Stimulated activated CD8-positive, alpha-beta memory T cell treated with anti-CD3 and anti-CD28 coated beads, Interleukin-7, amount 100 ng/mL, for 48 hours (primary cell): ENCODE measurements at regions not wholly inside any gene's neighbourhood (a gene's known extent, or its start where the extent isn't known, plus 50 kb on each side); places are given as distances from the start of the nearest gene placed in this dataset.

Experiments used
- DNase-seq, 2 donors: peaks; one replicate each; pipeline ENCODE4 v3.0.0-alpha.2; 2020; ENCODE audit warnings: low read depth in 1 of 2; ENCODE audit errors: extremely low read depth in 1 of 2

- DNase-seq = no peak
Observed at GRCh38 chr15:35764661-35765519, 218.9 kb upstream of the DPH6 start.

DNA sequence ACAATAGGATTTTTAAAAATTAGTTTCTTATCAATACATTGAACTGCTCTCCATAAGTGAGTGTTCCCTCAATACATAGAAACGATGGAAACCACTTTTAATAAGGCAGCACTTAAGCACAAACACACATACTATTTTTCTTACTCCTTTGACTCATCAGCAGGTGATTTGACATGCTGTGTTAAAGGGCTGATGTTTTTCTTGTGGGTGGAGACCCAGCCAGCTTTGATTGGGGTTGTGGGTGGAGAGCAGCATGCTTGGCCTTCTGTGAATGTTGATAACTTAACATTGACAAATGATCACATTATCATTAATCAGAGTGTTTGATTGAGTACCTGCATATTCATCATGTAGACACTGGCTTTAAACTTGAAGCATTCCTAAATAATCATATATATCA lies 223.0 kb upstream of the DPH6 start:
- no peak for DNase-seq

DNA sequence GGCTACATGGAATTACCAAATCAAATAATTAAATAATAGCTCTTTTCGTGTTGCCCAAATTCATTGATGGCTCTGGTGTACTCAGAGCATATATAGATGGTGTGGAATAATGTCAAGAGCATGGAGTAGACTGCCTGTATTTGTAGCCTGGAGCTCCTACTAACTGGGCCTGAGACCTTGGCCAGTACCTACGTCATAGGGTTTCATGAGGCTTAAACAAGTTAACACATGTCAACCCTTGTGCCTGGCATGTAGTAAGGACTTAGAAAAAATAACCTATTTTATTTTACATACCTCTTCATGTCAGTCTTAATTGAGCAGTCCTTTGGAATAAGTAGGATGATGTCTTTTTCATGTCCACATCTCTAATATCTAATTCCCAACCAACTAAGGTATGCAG lies 223.7 kb upstream of the DPH6 start:
- no peak for DNase-seq

DNA sequence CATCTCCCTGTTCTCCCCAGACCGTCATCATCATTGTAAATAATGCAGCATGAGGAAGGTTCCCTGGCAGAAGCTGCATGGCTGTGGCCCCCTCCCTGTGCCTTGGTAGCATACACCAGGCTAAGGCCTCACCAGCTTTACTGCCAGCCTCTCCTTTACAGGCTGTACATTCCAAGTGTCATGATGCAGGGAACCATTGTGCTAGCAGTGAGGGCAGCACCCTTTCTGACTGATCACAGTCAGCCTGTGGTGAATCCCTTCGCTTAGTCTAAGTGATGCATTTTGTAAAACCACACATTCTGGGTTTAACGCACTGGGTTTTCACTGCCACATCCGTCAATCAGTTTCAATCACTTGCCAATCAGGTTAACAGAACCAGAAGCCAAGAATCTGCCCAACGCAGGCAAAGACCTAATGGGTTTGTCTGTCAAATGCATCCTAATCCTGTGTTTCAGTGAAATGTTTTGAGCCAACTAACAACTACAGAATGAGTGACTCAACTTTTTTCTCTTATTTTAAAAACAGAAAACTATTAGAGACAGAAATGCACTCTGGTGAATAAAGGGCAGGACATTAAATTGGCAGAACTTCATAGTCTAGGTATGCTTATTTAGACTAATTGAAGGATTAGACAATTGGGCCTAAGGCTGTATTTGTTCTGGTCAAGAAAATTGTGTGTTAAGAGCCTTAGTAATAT lies 225.9 kb upstream of the DPH6 start:
- no peak for DNase-seq

DNA sequence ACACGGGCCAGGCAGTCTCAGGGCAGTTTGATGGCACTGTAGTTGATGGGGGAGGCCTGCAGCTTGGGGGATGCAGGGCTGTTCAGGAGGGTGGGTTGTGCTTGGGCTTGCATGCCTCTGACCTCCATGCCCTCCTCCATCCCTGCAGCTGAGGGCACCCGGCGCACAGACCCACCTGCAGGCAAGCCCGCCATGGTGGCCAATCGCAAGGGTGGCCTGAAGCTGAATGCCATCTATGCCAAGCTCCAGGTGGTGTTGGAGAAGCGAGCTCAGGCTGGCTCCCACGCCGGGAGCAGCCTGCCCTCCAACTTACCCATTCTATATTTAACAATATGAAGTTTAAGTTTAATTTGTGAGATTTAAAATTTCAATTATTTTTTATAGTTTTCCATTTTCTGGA lies 228.7 kb upstream of the DPH6 start:
- DNase-seq = no peak

- DNase-seq = no peak
Observed at GRCh38 chr15:35775471-35775870, 229.5 kb upstream of the DPH6 start.

- no peak for DNase-seq
Observed at GRCh38 chr15:35777061-35777460, 231.1 kb upstream of the DPH6 start.

DNA sequence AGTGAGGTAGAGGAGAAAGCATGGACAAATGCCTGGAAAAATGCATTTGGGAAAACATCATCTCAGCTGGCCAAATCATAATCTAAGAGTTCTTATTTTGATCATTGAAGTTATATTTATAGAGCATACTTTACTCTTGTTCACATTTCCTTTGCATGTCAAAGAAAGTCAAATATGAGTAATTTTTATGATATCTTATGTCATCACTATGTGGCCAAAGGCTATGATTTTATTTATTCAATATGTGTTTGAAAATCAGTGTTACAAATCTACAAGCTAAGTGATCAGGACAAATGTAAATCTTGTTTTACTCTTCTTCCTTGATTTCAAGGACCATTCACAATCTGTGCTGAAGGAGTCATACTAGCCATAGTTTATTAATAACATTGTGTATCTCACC lies 237.2 kb upstream of the DPH6 start:
- no peak for DNase-seq

DNA sequence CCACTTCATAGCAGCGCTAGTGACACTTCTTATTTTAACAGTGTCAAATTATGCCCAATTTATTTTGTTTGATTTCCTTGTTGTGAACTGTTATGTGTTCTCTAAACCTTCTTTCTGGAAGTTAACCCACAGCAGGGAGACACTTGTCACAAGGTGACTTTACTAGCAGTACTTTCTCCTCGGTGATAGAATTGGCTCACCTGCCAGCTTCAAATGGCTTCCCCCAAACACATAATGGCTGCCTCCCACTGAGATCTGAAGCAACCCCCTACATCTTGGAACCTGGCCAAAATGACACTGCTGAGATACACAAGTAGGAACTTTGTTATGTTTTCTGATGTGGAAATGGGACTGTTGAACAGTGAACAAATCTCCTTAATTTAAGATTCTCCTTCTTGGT lies 238.8 kb upstream of the DPH6 start:
- no peak for DNase-seq

DNA sequence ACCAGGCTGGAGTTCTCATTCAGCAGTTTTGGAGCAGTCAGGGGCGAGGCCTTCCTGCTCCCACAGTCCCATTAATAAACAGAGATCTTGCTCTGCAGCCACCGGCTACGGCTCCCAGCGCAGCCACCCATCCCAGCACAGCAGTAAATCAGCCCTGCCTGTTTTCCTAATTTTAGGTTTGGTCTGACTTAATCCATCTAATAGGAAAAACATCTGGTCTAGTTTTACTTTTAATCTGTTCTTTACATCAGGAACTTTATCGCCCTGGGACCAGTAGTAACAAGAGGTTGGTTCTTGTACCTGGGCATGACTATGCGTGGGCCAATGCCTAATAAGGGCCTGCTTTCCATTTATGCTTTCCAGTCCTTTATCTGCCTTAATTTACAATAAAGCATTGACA lies 264.0 kb upstream of the DPH6 start:
- no peak for DNase-seq

- DNase-seq = no peak
Observed at GRCh38 chr15:35813573-35813972, 267.6 kb upstream of the DPH6 start.

- no peak for DNase-seq
Observed at GRCh38 chr15:35818846-35819245, 272.9 kb upstream of the DPH6 start.

- DNase-seq = no peak
Observed at GRCh38 chr15:35822153-35822552, 276.2 kb upstream of the DPH6 start.

- DNase-seq = no peak
Observed at GRCh38 chr15:35827141-35827540, 281.2 kb upstream of the DPH6 start.

- no peak for DNase-seq
Observed at GRCh38 chr15:35827911-35828310, 281.9 kb upstream of the DPH6 start.

- DNase-seq = no peak
Observed at GRCh38 chr15:35833581-35833980, 287.6 kb upstream of the DPH6 start.

DNA sequence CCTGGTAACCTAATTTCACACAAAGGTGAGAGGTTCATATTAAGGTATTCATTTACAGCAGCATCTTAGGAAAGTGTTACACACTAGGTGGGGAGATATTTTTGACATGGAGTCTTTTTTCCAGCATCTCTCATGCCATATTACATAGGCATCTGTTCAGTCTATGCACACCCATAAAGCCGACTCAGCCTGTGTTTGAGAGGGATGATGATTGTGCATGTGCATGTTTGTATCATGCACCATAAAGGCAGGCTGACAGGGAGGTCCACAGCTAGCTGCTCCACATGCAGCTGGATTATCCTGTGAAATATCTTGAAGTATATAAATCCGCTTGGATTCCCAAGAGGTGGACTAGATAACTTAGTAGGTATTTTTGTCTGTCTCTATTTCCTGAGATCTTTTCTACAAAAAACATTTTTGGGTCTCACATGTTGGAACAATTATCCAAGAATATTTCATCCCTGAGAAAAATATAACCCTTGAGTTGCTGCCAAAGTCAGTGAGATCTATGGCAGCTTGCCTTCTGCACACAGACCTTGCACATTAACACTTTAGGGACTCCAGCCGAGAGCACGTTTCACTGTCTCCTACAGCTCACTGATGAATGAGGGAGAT lies 288.4 kb upstream of the DPH6 start:
- no peak for DNase-seq

- DNase-seq = no peak
Observed at GRCh38 chr15:35834866-35835265, 288.9 kb upstream of the DPH6 start.

DNA sequence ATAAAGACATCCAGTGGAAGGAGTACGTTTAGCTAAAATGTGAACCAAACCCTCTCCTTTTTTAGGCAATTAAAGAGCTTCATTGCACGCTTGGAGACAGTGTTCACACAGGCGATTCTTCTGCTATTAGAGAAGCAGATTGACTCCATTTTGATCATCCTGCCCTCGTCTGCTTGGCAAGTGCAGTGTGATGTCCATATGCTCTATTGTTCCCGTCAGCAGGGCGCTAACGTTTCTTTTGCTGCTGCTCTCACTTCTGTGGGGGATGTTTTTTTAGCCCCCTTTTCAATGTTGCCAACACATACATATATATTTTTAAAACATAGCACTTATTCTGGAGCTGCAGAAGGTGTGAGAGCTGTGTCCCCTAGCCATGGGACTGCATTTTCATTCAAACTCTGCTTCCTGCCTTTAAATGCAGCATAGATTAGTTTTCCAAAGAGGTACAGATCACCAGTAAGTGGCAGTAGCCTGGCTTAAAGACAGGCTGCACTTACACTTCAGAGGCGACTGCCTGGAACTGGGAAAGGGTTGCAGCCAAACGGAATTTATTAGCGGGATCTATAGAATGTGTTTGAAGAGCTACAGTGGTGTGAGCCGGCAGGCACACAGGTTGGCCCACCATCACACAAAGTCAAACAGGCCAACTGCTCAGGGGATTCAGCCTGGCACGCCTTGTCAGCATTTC lies 292.6 kb upstream of the DPH6 start:
- no peak for DNase-seq

GRCh38 chr15:35842631-35843030 lies 296.7 kb upstream of the DPH6 start:
- DNase-seq = no peak

DNA sequence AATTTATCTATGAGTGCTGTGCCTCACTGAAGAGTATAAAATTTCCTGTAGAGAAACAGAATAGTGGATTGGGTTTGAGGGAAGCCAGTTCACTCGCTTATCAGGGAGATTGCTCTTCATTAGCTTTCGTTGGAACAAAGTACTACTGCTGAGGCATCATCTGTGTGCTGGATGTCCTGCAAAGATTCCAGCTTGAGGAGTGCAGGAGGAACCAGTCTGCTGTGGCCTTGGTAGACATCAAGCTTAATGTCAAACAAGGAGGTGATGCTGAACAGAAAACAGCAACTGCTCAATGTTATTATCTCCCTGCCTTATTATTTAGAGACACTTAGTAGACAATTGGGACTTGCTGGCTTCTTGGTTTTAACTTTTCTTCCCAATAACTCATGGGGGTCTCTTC lies 297.5 kb upstream of the DPH6 start:
- DNase-seq = no peak
